GM19468 (cell line): ENCODE measurements at regions not wholly inside any gene's neighbourhood (a gene's known extent, or its start where the extent isn't known, plus 50 kb on each side); places are given as distances from the start of the nearest gene placed in this dataset.

Experiments
- ATAC-seq: cut with Tn5 transposase; IDR thresholded peaks from one replicate; pipeline ENCODE4 v1.9.1; 2021; ENCODE audit warnings: mild to moderate bottlenecking, moderate library complexity, moderate number of reproducible peaks; ENCODE audit not compliant: unreplicated experiment; ENCODE audit errors: extremely low read depth

GRCh38 chr6:27528714-27529113 is 55.8 kb upstream of the ZNF184 start:
- no peak for ATAC-seq
